ENCODE measurements at regions not wholly inside any gene's neighbourhood (a gene's known extent, or its start where the extent isn't known, plus 50 kb on each side); places are given as distances from the start of the nearest gene placed in this dataset.

DNA sequence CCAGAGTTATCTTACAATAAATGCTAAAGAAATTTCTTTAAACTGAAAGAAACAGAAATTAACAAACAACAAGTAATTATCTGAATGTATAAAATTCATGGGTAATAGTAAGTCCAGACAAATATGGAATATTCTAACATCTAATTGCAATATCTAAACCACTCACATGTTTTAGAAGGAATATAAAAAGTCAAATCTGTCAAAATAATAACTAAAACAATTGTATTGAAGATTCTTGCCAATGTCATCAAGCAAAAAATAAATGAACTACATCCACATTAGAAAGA lies 942.9 kb upstream of the PCDH20 start:
- Mint-ChIP-seq H3K27me3 (ENCODE audit: insufficient read depth) (no peaks in the 10 kb centered on the region), H3K36me3 (ENCODE audit: low read depth) (no peaks in the 10 kb centered on the region; the same call in 1 of the 2 replicates), H3K4me3 (no peak overlapping the region), H3K4me1 (ENCODE audit: low read depth) (no peaks in the 10 kb centered on the region), H3K9me3 (peaks cover 9% of the 10 kb centered on the region), H3K27ac (no peak overlapping the region)
- TF ChIP-seq, protein P1, sequence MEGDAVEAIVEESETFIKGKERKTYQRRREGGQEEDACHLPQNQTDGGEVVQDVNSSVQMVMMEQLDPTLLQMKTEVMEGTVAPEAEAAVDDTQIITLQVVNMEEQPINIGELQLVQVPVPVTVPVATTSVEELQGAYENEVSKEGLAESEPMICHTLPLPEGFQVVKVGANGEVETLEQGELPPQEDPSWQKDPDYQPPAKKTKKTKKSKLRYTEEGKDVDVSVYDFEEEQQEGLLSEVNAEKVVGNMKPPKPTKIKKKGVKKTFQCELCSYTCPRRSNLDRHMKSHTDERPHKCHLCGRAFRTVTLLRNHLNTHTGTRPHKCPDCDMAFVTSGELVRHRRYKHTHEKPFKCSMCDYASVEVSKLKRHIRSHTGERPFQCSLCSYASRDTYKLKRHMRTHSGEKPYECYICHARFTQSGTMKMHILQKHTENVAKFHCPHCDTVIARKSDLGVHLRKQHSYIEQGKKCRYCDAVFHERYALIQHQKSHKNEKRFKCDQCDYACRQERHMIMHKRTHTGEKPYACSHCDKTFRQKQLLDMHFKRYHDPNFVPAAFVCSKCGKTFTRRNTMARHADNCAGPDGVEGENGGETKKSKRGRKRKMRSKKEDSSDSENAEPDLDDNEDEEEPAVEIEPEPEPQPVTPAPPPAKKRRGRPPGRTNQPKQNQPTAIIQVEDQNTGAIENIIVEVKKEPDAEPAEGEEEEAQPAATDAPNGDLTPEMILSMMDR (IDR thresholded peaks at IDR 0.05), result no peak
- DNase-seq, result no peak

DNA sequence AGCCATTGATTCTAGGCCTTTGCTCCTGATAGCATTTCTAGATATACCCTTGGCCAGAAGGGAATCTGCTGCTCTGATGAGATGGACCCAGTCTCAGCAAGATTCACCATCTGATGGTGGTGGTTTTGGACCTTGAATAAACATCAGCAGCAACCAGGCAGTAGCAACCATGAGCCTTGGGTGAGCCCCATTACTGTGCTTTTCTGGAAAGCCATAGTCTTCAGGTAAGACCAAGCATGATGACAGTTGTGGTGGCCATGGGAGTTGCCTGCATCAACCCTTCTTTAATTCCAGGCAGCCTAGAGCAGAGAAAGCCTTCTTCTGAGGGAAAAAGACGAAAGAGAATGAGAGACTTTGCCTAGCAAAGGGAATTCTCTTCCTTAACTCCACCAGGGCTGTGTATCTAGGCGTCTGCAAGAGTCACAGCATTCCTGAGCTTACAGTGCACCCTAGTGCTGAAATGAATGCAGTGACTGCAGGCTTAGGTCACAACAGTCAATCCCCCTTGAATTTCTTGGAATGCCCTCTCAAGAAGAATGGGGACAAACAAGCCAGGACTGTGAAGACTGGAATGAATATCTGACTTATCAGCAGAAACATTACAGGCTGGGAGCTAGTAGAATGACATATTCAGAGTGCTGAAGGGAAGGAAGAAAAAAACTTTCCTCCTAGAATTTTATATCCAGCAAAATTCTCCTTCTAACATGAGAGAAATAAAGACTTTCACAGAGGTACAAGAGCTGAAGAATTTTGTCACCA lies 942.4 kb upstream of the PCDH20 start:
- no peak for DNase-seq
- Mint-ChIP-seq H3K4me3 (no peak overlapping the region), H3K27me3 (ENCODE audit: insufficient read depth) (no peaks in the 10 kb centered on the region), H3K27ac (no peak overlapping the region), H3K36me3 (ENCODE audit: low read depth) (no peaks in the 10 kb centered on the region; the same call in 1 of the 2 replicates), H3K9me3 (peaks cover 11% of the 10 kb centered on the region), H3K4me1 (ENCODE audit: low read depth) (no peaks in the 10 kb centered on the region)
- TF ChIP-seq, protein P1 (IDR thresholded peaks at IDR 0.05), result no peak

DNA sequence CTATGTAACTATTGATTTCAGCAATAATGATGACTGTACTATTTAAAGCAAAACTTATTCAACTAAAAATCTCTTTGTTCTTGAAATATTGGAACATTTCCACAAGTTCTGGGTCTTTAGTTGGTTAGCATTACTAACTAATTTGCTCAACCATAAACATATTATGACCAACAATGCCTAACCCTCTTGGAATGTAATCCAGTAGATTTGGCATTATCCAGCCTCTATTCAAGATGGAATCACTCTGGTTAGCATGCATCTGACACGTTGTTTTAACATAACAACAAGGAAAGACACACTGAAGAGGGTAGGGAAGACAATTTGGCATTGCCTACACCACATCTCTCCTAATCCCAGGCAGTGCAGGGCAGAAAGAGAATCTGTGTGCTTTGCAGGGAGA lies 941.3 kb upstream of the PCDH20 start:
- H3K4me1 Mint-ChIP-seq (ENCODE audit: low read depth), result no peaks in the 10 kb centered on the region
- no peaks in the 10 kb centered on the region for H3K27me3 Mint-ChIP-seq (ENCODE audit: insufficient read depth)
- H3K9me3 Mint-ChIP-seq, result peaks cover 18% of the 10 kb centered on the region
- H3K36me3 Mint-ChIP-seq (ENCODE audit: low read depth), result no peaks in the 10 kb centered on the region; the same call in 1 of the 2 replicates
- H3K27ac Mint-ChIP-seq, result no peak overlapping the region
- no peak for DNase-seq
- H3K4me3 Mint-ChIP-seq, result no peak overlapping the region
- TF ChIP-seq, protein P1 (IDR thresholded peaks at IDR 0.05), result no peak

DNA sequence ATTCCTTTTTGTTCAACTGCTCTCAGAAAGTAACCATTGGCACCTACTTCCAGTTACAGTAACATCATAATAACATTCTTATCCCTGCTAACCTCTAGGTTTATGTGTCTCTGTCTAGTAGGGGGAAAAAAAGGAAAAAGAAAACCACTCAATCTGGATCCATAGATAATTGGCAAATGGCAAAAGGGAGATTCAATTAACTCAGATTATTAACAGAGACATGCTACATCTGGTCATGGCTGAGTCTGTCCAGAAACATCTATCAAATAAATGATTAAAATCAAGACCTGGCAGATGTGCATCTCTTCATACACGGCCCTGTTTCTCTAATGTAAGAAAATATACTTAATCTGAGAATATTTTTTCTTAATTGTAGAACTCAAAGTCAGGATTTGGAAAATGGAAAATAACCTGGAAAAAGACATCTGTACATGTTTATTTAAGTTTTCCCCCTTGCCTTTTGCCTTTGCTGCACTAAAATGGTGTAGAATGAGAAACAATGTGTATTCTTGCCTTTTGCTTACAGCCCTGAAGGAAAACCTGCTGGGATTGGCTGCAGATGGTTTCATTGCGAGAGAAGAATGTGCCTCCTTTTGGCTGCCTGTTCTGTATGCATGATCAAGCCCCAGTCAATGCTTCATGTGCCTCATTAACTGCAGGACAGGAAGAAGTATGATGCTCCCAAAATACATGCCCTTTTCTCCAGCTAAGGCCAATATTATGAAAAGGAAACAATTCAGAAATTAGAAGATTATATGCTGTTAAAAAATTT lies 921.6 kb upstream of the PCDH20 start:
- no peak for DNase-seq
- H3K4me1 Mint-ChIP-seq (ENCODE audit: low read depth), result no peaks in the 10 kb centered on the region

DNA sequence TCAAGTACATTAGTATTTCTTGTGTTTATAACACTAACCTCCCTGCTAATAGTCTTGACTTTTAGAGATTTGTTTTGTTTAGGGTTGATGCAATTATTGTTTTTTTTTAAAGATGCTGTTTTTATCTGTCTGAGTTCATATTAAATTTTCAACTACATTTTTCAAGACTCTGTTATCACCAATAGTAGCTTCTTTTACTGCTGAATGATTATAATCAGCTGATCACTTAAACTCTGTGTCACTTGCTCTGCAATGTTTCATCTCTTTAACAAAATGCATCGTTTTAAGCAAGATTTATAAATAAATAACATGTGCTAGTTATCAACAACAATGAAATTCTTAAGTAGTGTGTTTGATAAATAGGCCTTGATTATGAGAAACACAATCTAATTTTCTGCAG lies 920.9 kb upstream of the PCDH20 start:
- TF ChIP-seq, protein P1 (IDR thresholded peaks at IDR 0.05), result no peak
- Mint-ChIP-seq H3K27me3 (ENCODE audit: insufficient read depth) (no peaks in the 10 kb centered on the region; the same call in 1 of the 2 replicates), H3K4me3 (no peak overlapping the region), H3K4me1 (ENCODE audit: low read depth) (no peaks in the 10 kb centered on the region), H3K27ac (no peak overlapping the region), H3K36me3 (ENCODE audit: low read depth) (no peaks in the 10 kb centered on the region), H3K9me3 (peaks cover 26% of the 10 kb centered on the region)
- DNase-seq, result no peak

More for the DNA sequence above, 921.6 kb upstream of the PCDH20 start:
- TF ChIP-seq, protein P1 (IDR thresholded peaks at IDR 0.05), result no peak
- no peak overlapping the region for H3K4me3 Mint-ChIP-seq
- H3K36me3 Mint-ChIP-seq (ENCODE audit: low read depth), result no peaks in the 10 kb centered on the region
- peaks cover 21% of the 10 kb centered on the region for H3K9me3 Mint-ChIP-seq
- H3K27ac Mint-ChIP-seq, result no peak overlapping the region
- H3K27me3 Mint-ChIP-seq (ENCODE audit: insufficient read depth), result no peaks in the 10 kb centered on the region; the same call in 1 of the 2 replicates
